ENCODE measurements at regions not wholly inside any gene's neighbourhood (a gene's known extent, or its start where the extent isn't known, plus 50 kb on each side); places are given as distances from the start of the nearest gene placed in this dataset.

DNA sequence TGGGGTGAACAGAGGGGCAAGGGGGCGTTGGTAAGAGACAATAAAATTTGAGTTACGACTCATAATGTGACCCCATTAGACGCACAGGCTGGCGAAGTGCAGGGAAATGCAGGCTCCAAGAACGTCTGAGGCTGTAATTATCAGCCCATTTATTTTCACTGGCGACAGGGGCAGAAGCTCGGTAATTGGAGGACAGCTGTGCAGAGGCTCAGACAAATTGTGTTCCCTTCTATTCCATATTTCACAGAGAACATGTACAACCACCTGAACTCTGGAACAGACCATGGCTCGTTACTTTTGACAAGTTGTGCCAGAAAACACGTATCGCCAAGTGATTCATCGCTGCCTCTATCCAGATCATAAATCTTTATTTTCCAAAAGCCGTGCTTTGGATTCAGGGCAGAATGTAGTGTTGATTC lies 137.3 kb upstream of the FRMD4A start:
- DNase-seq (ENCODE audit: low read depth in 1 of 2, low spot score in 1 of 2): no peak

DNA sequence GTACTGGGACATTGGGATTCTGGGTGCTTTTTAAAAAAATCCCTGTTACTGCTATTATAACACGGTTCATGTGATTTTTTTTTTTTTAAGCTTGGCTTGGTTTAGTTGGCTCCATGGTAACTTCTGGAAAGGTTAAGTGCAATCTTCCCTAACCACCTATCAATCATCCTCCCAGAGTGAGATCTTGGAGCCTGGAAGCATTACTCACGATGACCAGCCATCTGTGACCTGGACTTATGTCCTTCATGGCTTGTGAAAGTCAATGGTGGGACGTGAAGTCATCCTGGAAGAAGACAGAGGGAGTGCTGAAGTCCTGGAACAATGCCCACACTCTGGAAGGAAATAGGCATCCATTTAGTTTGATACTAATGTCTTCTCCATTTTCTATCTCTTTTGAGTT lies 135.5 kb upstream of the FRMD4A start:
- no peak for DNase-seq (ENCODE audit: low read depth in 1 of 2, low spot score in 1 of 2)

- DNase-seq (ENCODE audit: low read depth in 1 of 2, low spot score in 1 of 2): no peak
Measured at GRCh38 chr10:14460447-14460846, 129.7 kb upstream of the FRMD4A start.

DNA sequence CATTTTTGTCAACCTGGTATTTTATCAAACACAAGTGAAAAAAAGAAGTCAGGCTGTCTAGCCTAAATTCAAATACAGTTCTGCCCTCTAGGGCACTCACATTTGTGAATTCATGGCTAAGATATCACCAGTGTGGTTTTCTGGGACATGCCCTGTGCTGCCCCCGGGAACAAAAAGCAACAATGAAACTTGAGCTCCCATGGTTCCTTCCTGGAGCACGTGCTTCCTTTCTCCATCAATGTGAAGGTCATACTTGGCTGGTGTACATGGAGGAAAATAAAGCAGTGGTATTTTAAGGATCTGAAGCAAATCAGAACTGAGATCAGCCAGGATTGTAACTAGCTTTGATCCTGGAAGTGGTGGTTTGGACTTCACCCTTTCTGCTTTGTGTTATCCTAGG lies 128.9 kb upstream of the FRMD4A start:
- DNase-seq (ENCODE audit: low read depth in 1 of 2, low spot score in 1 of 2): no peak

DNA sequence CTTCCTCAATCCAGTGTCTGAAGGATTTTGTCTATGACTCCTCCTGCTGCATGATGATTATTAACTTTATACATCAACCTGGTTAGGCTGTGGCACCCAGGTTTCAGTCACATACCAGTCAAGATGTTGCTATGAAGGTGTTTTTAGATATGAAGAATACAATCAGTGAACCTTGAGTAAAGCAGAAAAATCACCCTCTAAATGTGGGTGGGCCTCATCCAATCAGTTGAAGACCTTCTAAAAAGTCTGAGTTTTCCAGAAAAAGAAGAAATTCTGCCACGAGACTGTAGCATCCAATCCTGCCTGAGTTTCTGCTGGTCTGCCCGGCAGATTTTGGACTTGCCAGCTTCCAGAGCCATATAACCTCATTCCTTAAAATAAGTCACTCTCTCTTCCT lies 126.1 kb upstream of the FRMD4A start:
- no peak for DNase-seq (ENCODE audit: low read depth in 1 of 2, low spot score in 1 of 2)

DNA sequence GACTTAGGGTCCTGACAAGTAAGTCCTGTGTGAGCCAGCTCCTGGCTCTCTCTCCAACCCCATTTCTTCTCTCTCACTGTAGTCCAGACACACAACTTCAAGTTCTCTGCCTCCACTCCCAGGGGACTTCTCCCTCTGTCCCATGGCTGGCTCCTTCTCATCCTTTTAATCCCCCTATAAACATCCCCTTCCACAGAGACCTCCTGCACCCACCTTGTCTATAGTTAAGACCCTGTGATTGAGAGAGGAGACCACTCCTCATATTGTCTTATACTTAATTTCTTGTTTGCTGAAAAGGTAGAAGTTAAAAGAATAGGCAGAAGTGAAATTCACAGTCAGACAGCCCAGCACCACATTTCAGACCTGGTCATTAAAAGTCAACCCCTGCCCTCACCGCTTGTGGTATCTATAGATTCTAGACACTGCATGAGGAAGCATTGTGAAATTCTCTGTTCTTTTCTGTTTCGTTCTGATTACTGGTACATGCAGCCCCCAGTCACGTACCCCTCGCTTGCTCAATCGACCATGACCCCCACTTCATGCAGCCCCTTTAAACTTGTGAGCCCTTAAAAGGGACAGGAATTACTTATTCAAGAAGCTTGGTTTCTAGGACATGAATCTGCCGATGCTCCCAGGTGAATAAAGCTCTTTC lies 125.6 kb upstream of the FRMD4A start:
- DNase-seq (ENCODE audit: low read depth in 1 of 2, low spot score in 1 of 2): no peak

GRCh38 chr10:14454629-14455028 lies 123.9 kb upstream of the FRMD4A start:
- DNase-seq (ENCODE audit: low read depth in 1 of 2, low spot score in 1 of 2): no peak

- no peak for DNase-seq (ENCODE audit: low read depth in 1 of 2, low spot score in 1 of 2)
Measured at GRCh38 chr10:14454206-14454605, 123.5 kb upstream of the FRMD4A start.

- no peak for DNase-seq (ENCODE audit: low read depth in 1 of 2, low spot score in 1 of 2)
Measured at GRCh38 chr10:14453593-14453992, 122.9 kb upstream of the FRMD4A start.

DNA sequence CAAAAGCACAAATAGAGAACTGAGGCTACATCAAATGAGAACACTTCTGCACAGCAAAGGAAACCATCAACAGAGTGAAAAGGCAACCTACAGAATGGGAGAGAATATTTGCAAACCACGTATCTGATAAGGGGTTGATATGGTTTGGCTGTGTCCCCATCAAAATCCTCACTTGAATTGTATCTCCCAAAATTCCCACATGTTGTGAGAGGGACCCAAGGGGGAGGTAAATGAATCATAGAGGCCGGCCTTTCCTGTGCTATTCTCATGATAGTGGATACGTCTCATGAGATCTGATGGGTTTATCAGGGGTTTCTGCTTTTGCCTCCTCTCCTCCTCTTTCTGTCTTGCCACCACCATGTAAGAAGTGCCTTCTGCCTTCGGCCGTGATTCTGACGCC lies 120.6 kb upstream of the FRMD4A start:
- no peak for DNase-seq (ENCODE audit: low read depth in 1 of 2, low spot score in 1 of 2)

DNA sequence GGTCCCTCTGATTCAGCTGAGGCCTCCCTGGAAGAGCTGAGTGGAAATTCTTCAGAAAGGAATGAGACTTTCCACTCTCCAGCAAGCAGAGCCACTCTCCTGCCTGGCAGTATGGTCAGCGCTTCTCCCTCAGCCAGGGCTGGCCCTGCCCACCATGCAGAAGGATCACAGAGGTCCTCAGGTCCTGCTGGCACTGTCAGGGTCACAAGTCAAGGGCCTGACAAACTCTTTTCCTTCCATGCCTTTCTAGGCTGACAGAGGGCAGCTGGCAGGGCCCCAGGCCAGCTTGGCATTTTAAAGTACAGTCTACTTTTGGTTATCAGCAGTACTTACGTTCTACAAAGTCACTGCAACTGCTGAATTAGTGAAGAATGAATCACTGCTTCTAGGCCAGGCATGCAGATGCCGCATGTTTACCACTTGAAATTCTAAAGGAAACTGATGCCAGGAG lies 119.3 kb upstream of the FRMD4A start:
- no peak for DNase-seq (ENCODE audit: low read depth in 1 of 2, low spot score in 1 of 2)

- DNase-seq (ENCODE audit: low read depth in 1 of 2, low spot score in 1 of 2): no peak
Measured at GRCh38 chr10:14449293-14449815, 118.6 kb upstream of the FRMD4A start.

DNA sequence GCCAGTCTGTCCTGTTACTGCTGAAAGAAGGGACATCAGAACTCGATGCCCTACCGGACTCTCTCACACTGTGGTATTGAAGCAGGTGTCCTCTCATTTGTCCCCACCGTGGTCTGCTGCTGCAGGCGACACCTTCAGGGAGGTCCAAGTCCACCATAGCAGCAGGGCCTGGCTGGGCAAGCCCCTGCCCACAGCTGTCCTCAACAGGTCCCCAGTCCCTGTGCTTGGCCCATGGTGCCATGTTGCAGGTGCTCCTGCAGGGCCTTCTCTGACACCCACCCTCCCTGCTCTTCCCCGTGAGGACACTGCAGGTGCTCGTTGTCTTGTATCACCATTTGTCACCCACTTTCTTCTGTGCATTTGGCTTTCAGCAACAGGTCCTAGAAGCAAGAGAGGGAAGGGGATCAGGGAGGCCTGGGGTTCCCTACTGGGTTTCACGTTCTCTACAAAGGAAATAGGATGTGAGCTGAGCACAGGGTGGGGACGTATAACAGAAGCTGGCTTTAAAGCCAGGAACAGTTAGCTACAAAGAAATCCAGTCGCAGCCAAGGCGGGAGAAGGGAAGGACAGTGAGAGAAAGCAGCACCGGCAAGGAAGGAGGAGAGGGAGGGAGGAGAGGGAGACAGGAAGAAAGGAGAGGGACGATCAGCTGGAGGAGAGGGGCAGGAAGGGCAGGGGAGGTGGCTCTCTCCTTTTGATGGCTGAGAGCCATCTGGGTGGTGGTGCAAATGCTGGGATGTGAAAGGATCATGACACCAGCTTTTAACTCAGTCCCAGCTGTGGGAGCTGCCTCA lies 117.7 kb upstream of the FRMD4A start:
- no peak for DNase-seq (ENCODE audit: low read depth in 1 of 2, low spot score in 1 of 2)

DNA sequence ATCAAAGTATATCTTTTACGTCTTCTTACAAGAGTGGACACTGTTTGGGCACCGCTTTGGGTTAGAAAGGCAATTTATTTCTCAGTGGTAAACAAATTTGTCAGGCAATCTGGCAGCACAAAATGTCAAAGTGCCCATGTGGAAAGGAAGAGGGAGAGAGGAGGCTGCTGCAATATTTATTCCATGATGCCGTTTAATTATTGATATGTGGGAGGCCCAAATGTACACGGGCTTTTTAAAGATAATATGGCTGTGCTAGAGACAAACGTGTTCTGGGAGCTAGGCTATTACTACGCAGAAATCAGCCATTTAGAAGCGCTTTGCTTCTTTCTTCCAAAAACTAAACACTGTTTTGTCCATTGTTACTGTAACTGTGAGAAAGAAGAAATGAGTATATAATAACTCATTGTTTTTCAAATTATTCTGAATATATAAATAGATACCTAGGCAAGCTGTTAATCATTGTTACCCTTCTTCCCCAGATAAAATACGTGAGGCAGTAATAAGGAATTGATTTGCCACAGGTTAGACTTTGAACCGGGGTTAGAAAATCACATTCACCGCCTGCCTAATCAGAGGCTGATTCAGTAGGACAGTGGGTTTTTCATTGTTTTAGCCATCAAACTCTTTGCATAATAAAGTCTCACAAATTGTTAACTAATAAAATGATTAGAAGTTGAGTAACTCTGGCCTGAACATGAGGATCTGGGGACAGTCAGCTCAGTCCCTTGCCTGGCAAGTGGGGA lies 116.5 kb upstream of the FRMD4A start:
- no peak for DNase-seq (ENCODE audit: low read depth in 1 of 2, low spot score in 1 of 2)

DNA sequence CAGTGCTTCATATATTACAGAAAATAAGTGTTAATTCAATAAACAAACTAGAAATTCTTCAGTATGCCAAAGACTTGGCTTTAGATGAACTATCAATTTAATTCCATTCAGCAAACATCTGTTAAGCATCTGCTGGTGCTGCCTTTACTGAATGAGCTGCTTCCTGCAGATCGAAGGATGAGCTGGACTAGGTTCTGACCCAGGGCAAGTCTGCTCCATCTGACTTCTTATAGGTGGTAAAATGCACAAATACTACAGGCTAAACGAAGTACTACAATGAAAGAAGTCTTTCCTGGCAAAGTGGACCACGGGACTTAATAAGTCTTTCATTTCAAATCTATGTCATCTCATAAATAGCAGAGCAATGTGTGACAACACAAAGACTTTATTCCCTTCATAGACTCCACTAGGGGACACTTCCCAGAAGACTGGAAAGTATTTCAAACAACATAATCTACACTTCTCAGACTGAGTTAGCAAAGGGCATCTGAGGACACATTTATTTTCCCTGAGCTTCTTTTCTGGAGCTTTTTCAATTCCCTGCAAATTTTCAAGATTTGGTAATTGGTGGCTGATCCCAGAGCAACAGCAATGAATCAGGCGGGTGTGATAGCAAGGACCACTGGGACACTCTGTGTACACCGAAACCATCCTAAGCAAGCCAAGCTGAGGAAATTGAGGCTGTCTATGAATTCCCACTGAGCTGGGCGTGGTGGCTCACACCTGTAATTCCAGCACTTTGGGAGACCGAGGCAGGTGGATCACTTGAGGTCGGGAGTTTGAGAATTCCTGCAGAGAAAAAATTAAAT lies 108.9 kb upstream of the FRMD4A start:
- no peak for DNase-seq (ENCODE audit: low read depth in 1 of 2, low spot score in 1 of 2)

GRCh38 chr10:14438576-14438975 lies 107.9 kb upstream of the FRMD4A start:
- no peak for DNase-seq (ENCODE audit: low read depth in 1 of 2, low spot score in 1 of 2)

- DNase-seq (ENCODE audit: low read depth in 1 of 2, low spot score in 1 of 2): no peak
Measured at GRCh38 chr10:14438057-14438456, 107.3 kb upstream of the FRMD4A start.

DNA sequence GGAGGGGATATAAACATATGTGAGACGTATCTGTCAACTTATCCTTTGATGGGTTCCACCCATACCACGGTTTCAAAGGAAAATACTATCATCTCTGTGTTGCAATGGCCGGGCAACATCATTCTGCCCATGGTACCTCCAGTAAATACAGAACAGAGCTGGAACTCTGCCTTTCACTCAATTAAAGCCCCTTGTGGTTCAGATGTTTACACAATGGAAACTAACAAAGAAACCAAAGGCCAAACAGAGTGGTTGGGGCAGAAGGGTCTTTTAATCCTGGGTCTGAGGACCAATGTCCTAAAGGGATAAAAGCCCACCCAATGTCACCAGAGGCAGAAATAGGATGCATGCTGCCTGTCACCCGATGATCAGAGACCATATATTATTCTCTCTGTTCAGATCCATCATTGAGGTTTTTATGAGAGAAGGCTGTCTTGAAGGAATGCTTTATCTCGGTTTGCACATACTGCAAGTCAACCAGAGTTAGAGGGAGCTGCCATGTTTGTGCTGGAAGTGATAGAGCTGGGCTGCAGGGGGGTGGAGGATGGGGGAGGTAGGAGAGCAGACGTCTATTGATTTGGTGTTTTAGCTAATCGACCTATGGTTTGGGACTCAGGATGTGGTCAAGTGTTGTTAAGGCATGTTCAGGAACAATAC lies 105.4 kb upstream of the FRMD4A start:
- no peak for DNase-seq (ENCODE audit: low read depth in 1 of 2, low spot score in 1 of 2)

DNA sequence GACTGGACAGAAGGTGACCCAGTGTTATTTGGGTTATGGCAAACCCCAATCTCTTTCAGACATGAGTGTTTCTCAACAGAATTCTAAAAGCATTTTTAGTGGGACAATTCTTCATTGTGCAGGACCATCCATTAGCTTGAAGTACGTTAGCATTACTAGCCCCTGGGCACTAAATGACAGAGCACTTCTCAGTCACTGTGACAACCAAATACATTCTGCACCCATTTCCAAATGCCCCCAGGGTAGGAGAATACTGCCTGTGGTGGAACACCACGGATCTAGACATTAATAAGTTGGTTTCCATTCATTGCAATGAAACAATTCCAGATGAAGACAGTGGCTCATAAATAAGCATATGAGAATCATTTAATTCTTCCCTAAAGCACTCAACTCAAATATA lies 102.4 kb upstream of the FRMD4A start:
- DNase-seq (ENCODE audit: low read depth in 1 of 2, low spot score in 1 of 2): no peak

- DNase-seq (ENCODE audit: low read depth in 1 of 2, low spot score in 1 of 2): no peak
Measured at GRCh38 chr10:14431868-14432267, 101.1 kb upstream of the FRMD4A start.

Measured in activated T-helper 1 cell treated with anti-CD3 and anti-CD28 coated beads, Interleukin-2, amount 50 U/mL, for 16 hours (primary cell).